Small intestine (tissue), 7 donors: ENCODE measurements at regions not wholly inside any gene's neighbourhood (a gene's known extent, or its start where the extent isn't known, plus 50 kb on each side); places are given as distances from the start of the nearest gene placed in this dataset.

Experiments used
- DNase-seq, 2 donors: peaks; one replicate each; pipeline versions ENCODE4 v3.0.0 to v3.0.0-alpha.2; 2013
- FAIRE-seq: peaks from 2 replicates; lab custom pipeline; 2012; peaks lifted over from hg19 to GRCh38; lab: Jason Lieb, UNC
- H3K27ac ChIP-seq, 3 donors: one replicate each; pipeline ENCODE4 v1.5.1; 2013; ENCODE audit warnings: low read length in 2 of 3, mild to moderate bottlenecking in 2 of 3, control low read depth in 1 of 3, inconsistent platforms in 1 of 3, low read depth in 1 of 3, moderate library complexity in 1 of 3
- H3K27me3 ChIP-seq, 3 donors: one replicate each; pipeline ENCODE4 v1.6.1; 2013; ENCODE audit warnings: low read length in 3 of 3, inconsistent platforms in 1 of 3; ENCODE audit not compliant: control insufficient read depth in 3 of 3, insufficient read depth in 3 of 3
- H3K36me3 ChIP-seq, 3 donors: one replicate each; pipeline ENCODE4 v1.6.1; 2013; ENCODE audit warnings: low read length in 3 of 3, inconsistent platforms in 1 of 3, low read depth in 1 of 3, mild to moderate bottlenecking in 1 of 3, moderate library complexity in 1 of 3; ENCODE audit not compliant: control insufficient read depth in 3 of 3, insufficient read depth in 2 of 3
- H3K4me1 ChIP-seq, 3 donors: one replicate each; pipeline ENCODE4 v1.6.1; 2013; ENCODE audit warnings: low read length in 2 of 3, inconsistent platforms in 1 of 3, low read depth in 1 of 3, mild to moderate bottlenecking in 1 of 3, moderate library complexity in 1 of 3; ENCODE audit not compliant: control insufficient read depth in 3 of 3, insufficient read depth in 2 of 3
- H3K4me3 ChIP-seq, 3 donors: one replicate each; pipeline ENCODE4 v1.5.1; 2013; ENCODE audit warnings: low read length in 3 of 3, control low read depth in 1 of 3, inconsistent platforms in 1 of 3, low read depth in 1 of 3, mild to moderate bottlenecking in 1 of 3, moderate library complexity in 1 of 3
- H3K9me3 ChIP-seq, 2 donors: one replicate each; pipeline ENCODE4 v1.6.1; 2013; ENCODE audit warnings: low read depth in 1 of 2, low read length in 1 of 2; ENCODE audit not compliant: control insufficient read depth in 2 of 2, insufficient read depth in 1 of 2
- WGBS, 3 donors: extraction: QIAGEN DNeasy Blood & Tissue Kit; methylation state at CpG; one replicate each; pipeline ENCODE4 v1.1.7; 2013; 5-methylcytosine and 5-hydroxymethylcytosine counted together
- donor health status: healthy with polysubstance abuse.
- donor health status: control.
- donor health status: control.
- donor health status: Bipolar disorder and iron deficiency.
- donor health status: healthy.

- Histone ChIP-seq H3K27me3 (no peaks in the 10 kb centered on the region), H3K4me3 (no peak overlapping the region), H3K36me3 (no peaks in the 10 kb centered on the region), H3K4me1 (no peaks in the 10 kb centered on the region), H3K27ac (no peak overlapping the region), H3K9me3 (no peaks in the 10 kb centered on the region)
- no peak for FAIRE-seq
- no peak for DNase-seq
- 57 to 59% (median 57%) methylated on average over 1 of the region's 1 CpG for WGBS, 3 donors
Observed at GRCh38 chr2:217107480-217107879, 247.6 kb upstream of the TNP1 start.

- Histone ChIP-seq H3K27ac (no peak overlapping the region), H3K9me3 (no peaks in the 10 kb centered on the region), H3K36me3 (no peaks in the 10 kb centered on the region), H3K4me3 (no peak overlapping the region), H3K27me3 (no peaks in the 10 kb centered on the region), H3K4me1 (no peaks in the 10 kb centered on the region)
- WGBS, 3 donors, result 71 to 80% (median 80%) methylated on average over 3 of the region's 3 CpGs
- FAIRE-seq, result no peak
- DNase-seq, result no peak
Observed at GRCh38 chr2:217106650-217107014, 246.8 kb upstream of the TNP1 start.

GRCh38 chr2:217105733-217106649 lies 246.1 kb upstream of the TNP1 start:
- Histone ChIP-seq H3K4me3 (no peak overlapping the region), H3K36me3 (no peaks in the 10 kb centered on the region), H3K9me3 (no peaks in the 10 kb centered on the region), H3K4me1 (no peaks in the 10 kb centered on the region), H3K27me3 (peaks cover 0 to 2% (median 0%) of the 10 kb centered on the region in 3 donors), H3K27ac (peak overlapping the region in 1 of 3 donors; percentile 24)
- WGBS, 3 donors, result 59 to 74% (median 71%) methylated on average over 5 of the region's 5 CpGs
- FAIRE-seq, result no peak
- DNase-seq, result no peak

DNA sequence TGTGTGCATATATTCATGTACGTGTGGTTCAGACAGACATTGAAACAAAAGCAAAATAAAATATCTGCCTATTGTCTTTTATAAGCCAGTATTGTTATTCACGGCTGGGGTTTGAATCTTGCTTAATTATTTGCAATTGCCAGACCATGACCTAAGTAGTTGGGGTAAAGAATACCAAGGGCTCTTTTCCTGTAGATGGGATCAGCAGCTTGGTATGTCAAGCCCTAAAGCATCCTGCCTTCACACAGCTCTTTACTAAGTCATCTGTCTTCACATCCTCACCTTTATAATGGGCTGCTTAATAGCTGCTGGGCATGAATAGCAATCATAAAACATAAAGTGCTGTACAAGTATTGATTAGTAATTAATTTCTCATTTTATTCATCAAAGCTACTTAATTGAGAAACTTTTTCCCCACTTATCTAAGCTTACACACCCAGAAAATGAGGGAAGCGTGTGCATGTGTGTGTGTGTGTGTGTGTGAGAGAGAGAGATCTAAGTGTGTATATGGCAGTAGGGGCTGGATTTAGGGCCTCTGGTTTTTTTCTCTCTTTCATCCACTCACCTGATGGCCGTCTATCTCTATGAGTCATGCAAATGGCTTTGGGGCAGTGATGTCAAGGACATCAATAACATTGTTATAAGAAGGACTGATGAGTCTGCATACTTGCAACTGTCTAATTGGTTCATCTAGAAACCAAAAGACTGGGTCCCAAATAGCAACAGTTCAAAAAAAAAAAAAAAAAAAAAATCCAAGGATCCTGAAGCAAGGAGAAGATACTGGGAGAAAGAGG lies 244.1 kb upstream of the TNP1 start:
- DNase-seq (no peak), FAIRE-seq (no peak)
- no peaks in the 10 kb centered on the region for H3K9me3 ChIP-seq
- H3K27me3 ChIP-seq, result peaks cover 0 to 3% (median 0%) of the 10 kb centered on the region in 3 donors
- 62 to 82% (median 64%) methylated on average over 4 of the region's 4 CpGs for WGBS, 3 donors
- H3K4me3 ChIP-seq, result no peak overlapping the region
- no peak overlapping the region for H3K27ac ChIP-seq
- no peaks in the 10 kb centered on the region for H3K36me3 ChIP-seq
- no peaks in the 10 kb centered on the region for H3K4me1 ChIP-seq

GRCh38 chr2:217102956-217103355 lies 243.1 kb upstream of the TNP1 start:
- Histone ChIP-seq H3K4me1 (no peaks in the 10 kb centered on the region), H3K36me3 (no peaks in the 10 kb centered on the region), H3K27ac (no peak overlapping the region), H3K9me3 (no peaks in the 10 kb centered on the region), H3K27me3 (peaks cover 0 to 3% (median 0%) of the 10 kb centered on the region in 3 donors), H3K4me3 (no peak overlapping the region)
- DNase-seq, result no peak
- FAIRE-seq, result no peak
- 57 to 95% (median 86%) methylated on average over 1 of the region's 1 CpG for WGBS, 3 donors

- no peak overlapping the region for H3K27ac ChIP-seq
- no peaks in the 10 kb centered on the region for H3K9me3 ChIP-seq
- no peak overlapping the region for H3K4me3 ChIP-seq
- no peaks in the 10 kb centered on the region for H3K4me1 ChIP-seq
- H3K36me3 ChIP-seq, result no peaks in the 10 kb centered on the region
- WGBS, 3 donors, result 88 to 90% (median 89%) methylated on average over 6 of the region's 6 CpGs
- DNase-seq, result no peak
- H3K27me3 ChIP-seq, result peaks cover 0 to 3% (median 0%) of the 10 kb centered on the region in 3 donors
- FAIRE-seq, result no peak
Observed at GRCh38 chr2:217101972-217102371, 242.1 kb upstream of the TNP1 start.

- peaks cover 0 to 3% (median 0%) of the 10 kb centered on the region in 3 donors for H3K27me3 ChIP-seq
- H3K4me3 ChIP-seq, result no peak overlapping the region
- no peak overlapping the region for H3K27ac ChIP-seq
- H3K4me1 ChIP-seq, result no peaks in the 10 kb centered on the region
- H3K9me3 ChIP-seq, result no peaks in the 10 kb centered on the region
- no peaks in the 10 kb centered on the region for H3K36me3 ChIP-seq
- DNase-seq (no peak), FAIRE-seq (no peak)
Observed at GRCh38 chr2:217099561-217099960, 239.7 kb upstream of the TNP1 start.

DNA sequence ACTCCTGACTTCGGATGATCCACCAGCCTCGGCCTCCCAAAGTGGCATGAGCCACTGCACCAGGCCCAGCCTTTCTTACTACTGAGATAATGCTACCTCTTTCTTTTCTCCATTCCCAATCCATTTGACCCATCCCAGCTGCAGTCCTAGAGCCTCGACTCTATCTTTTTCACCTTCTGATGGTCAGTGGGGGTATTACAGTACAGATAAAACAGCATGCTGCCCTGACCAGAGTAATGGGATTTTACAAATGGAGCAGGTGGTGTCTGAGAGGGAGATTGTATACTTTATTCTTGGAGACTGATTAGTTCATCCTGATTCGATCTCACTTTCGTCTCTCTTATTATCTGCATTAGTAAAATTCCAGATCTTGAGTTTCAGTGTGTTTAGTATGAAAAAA lies 238.6 kb upstream of the TNP1 start:
- WGBS, 3 donors, result 80 to 88% (median 81%) methylated on average over 5 of the region's 5 CpGs
- H3K36me3 ChIP-seq, result no peaks in the 10 kb centered on the region
- no peak for DNase-seq

More for the DNA sequence above, 238.6 kb upstream of the TNP1 start:
- Histone ChIP-seq H3K27me3 (peaks cover 0 to 3% (median 0%) of the 10 kb centered on the region in 3 donors), H3K9me3 (no peaks in the 10 kb centered on the region), H3K4me1 (no peaks in the 10 kb centered on the region), H3K4me3 (no peak overlapping the region), H3K27ac (no peak overlapping the region)
- FAIRE-seq, result no peak
